ENCODE measurements at regions not wholly inside any gene's neighbourhood (a gene's known extent, or its start where the extent isn't known, plus 50 kb on each side); places are given as distances from the start of the nearest gene placed in this dataset.
A peak's percentile ranks its signal among the peaks of the same experiment; 100 is the strongest.

DNA sequence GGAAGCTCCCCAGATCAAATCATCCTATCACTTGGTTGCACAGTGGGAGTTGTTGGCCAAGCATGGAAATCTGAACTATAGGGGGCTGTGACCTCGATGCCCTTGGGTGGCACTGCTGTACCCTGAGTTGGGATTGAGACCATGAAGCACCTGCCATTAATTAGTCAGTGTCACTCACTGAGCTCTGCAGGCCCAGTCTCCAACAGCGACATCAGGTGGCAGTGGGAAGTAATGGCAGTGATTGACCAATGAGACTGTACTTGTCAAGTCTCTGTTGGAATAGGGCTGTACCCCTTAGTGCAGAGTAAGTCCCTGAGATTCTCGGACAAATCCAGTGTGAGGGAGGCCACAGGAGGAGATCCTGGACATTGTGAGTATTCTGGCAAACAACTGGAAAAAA, 118.0 kb upstream of the RPL38 start:
- DNase-seq (ENCODE audit: low spot score) = no peak
- no peak overlapping the region for H3K27ac Mint-ChIP-seq (ENCODE audit: unreplicated experiment)
- peaks cover 3% of the 10 kb centered on the region for H3K27me3 Mint-ChIP-seq (ENCODE audit: unreplicated experiment)
- no peaks in the 10 kb centered on the region for H3K4me1 Mint-ChIP-seq (ENCODE audit: unreplicated experiment)
- H3K9me3 Mint-ChIP-seq (ENCODE audit: unreplicated experiment) = no peaks in the 10 kb centered on the region
- H3K36me3 Mint-ChIP-seq (ENCODE audit: low read depth, unreplicated experiment) = no peaks in the 10 kb centered on the region
- H3K4me3 Mint-ChIP-seq (ENCODE audit: unreplicated experiment) = no peak overlapping the region
- TF ChIP-seq, protein P1, sequence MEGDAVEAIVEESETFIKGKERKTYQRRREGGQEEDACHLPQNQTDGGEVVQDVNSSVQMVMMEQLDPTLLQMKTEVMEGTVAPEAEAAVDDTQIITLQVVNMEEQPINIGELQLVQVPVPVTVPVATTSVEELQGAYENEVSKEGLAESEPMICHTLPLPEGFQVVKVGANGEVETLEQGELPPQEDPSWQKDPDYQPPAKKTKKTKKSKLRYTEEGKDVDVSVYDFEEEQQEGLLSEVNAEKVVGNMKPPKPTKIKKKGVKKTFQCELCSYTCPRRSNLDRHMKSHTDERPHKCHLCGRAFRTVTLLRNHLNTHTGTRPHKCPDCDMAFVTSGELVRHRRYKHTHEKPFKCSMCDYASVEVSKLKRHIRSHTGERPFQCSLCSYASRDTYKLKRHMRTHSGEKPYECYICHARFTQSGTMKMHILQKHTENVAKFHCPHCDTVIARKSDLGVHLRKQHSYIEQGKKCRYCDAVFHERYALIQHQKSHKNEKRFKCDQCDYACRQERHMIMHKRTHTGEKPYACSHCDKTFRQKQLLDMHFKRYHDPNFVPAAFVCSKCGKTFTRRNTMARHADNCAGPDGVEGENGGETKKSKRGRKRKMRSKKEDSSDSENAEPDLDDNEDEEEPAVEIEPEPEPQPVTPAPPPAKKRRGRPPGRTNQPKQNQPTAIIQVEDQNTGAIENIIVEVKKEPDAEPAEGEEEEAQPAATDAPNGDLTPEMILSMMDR (IDR thresholded peaks at IDR 0.05; ENCODE audit: unreplicated experiment) = peak; percentile 21

DNA sequence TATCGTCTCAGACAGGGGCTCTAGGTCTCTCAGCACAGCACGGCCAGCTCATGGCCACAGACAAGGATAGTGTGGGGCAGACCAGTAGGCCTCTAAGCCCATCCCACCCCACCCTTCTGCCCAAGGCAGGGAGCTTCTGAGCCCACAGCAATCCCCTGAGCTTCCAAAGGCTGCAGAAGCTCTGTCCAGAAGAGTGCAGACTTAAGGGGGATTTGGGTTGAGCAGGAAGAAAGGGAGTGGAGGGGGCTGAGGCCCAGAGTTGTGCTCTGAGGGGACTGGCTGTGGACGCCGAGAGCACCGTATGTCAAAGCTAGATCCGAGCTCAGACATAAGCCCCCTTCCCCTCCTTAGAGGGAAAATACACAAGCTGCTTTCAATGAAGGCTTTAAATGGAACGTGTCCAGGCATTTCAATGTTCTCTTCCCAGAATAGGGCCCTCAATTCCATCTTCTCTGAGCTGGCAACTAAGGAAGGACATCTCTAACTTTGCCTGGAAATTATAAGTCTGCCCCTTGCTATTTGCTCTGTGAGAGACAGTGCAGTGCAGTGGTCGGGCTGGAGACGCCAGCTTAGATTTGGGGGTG, 116.4 kb upstream of the RPL38 start:
- Mint-ChIP-seq H3K27me3 (ENCODE audit: unreplicated experiment) (peaks cover 3% of the 10 kb centered on the region), H3K27ac (ENCODE audit: unreplicated experiment) (no peak overlapping the region), H3K4me3 (ENCODE audit: unreplicated experiment) (no peak overlapping the region), H3K4me1 (ENCODE audit: unreplicated experiment) (no peaks in the 10 kb centered on the region), H3K36me3 (ENCODE audit: low read depth, unreplicated experiment) (no peaks in the 10 kb centered on the region), H3K9me3 (ENCODE audit: unreplicated experiment) (no peaks in the 10 kb centered on the region)
- TF ChIP-seq, protein P1 (IDR thresholded peaks at IDR 0.05; ENCODE audit: unreplicated experiment) = no peak
- DNase-seq (ENCODE audit: low spot score) = no peak

DNA sequence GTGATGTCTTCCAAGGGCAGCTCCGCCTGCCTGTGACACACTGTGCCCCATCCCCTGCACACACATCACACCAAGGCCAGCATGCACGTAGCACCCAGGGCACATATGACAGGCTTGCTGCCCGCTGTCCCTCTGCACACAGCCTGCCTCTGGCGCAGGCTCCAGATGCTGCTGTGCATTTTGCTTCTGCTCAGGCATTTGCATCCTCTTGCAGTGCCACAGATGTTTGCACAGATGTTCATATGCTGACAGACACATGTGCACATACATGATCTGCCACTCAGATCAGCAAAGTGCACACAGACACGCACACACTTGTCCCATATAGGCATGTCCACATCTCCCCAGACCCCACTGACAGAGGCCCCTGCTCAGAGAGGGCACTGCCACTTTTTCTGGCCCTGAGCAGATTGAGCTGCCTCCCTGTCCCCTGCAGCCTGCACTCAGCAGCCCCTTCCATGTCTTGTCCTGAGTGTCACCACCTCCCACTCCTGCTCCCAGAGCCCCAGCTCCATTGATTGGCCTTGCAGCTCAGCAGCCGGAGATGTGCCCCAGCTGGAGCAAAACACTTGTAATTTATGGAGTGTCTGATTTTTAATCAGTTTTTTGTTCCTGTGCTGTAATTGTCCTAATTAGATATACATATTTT, 115.1 kb upstream of the RPL38 start:
- Mint-ChIP-seq H3K4me3 (ENCODE audit: unreplicated experiment) (no peak overlapping the region), H3K9me3 (ENCODE audit: unreplicated experiment) (no peaks in the 10 kb centered on the region), H3K27ac (ENCODE audit: unreplicated experiment) (no peak overlapping the region), H3K36me3 (ENCODE audit: low read depth, unreplicated experiment) (peaks cover 1% of the 10 kb centered on the region), H3K27me3 (ENCODE audit: unreplicated experiment) (no peaks in the 10 kb centered on the region), H3K4me1 (ENCODE audit: unreplicated experiment) (no peaks in the 10 kb centered on the region)
- DNase-seq (ENCODE audit: low spot score) = no peak
- TF ChIP-seq, protein P1 (IDR thresholded peaks at IDR 0.05; ENCODE audit: unreplicated experiment) = no peak

DNA sequence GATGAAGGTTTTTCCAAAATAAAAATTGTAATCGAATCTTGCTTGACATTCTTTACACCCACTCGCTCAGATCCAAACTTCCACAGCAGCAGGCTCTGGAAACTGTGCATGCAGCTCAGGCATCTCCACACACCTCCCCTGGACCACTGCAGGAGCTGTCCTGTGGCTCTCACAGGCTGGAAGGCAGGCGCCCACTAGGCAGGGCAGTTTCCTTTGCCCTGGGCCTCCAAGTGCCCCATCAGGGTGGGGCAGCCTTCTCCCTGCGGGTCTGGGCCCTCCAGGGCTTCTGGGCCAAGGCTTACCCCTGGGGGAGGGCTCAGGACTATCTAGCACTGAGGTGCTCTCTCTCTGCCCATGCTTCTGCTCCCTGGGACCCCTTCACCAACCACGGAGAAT, 114.5 kb upstream of the RPL38 start:
- no peak overlapping the region for H3K27ac Mint-ChIP-seq (ENCODE audit: unreplicated experiment)
- H3K4me1 Mint-ChIP-seq (ENCODE audit: unreplicated experiment) = no peaks in the 10 kb centered on the region
- no peaks in the 10 kb centered on the region for H3K9me3 Mint-ChIP-seq (ENCODE audit: unreplicated experiment)
- no peak for DNase-seq (ENCODE audit: low spot score)
- H3K27me3 Mint-ChIP-seq (ENCODE audit: unreplicated experiment) = no peaks in the 10 kb centered on the region
- TF ChIP-seq, protein P1 (IDR thresholded peaks at IDR 0.05; ENCODE audit: unreplicated experiment) = no peak
- no peak overlapping the region for H3K4me3 Mint-ChIP-seq (ENCODE audit: unreplicated experiment)
- peaks cover 4% of the 10 kb centered on the region for H3K36me3 Mint-ChIP-seq (ENCODE audit: low read depth, unreplicated experiment)

DNA sequence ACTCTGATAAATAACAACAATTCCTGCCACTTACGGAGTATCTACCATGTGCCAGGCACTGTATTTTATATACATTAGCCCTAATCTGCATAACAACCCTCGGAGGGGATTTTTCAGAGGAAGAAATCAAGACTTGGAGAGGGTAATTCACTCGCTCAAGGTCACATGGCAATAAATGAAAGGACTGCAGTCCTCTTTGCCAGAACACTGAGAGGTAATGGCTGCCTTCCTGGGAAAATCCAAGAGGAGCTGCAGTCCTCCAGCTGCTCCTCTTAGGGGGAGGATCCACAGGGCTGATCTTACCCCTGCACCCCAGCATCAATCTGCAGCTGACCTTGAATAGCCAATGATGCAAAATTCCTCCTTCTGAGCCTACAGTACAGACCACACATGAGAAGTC, 114.1 kb upstream of the RPL38 start:
- H3K9me3 Mint-ChIP-seq (ENCODE audit: unreplicated experiment) = no peaks in the 10 kb centered on the region

More for the DNA sequence above, 114.1 kb upstream of the RPL38 start:
- Mint-ChIP-seq H3K4me3 (ENCODE audit: unreplicated experiment) (no peak overlapping the region), H3K27me3 (ENCODE audit: unreplicated experiment) (no peaks in the 10 kb centered on the region), H3K4me1 (ENCODE audit: unreplicated experiment) (no peaks in the 10 kb centered on the region), H3K27ac (ENCODE audit: unreplicated experiment) (no peak overlapping the region), H3K36me3 (ENCODE audit: low read depth, unreplicated experiment) (peaks cover 4% of the 10 kb centered on the region)
- no peak for DNase-seq (ENCODE audit: low spot score)
- TF ChIP-seq, protein P1 (IDR thresholded peaks at IDR 0.05; ENCODE audit: unreplicated experiment) = no peak

Measured in endothelial cell (in vitro differentiated cells).